ENCODE measurements at regions not wholly inside any gene's neighbourhood (a gene's known extent, or its start where the extent isn't known, plus 50 kb on each side); places are given as distances from the start of the nearest gene placed in this dataset.
"Not testable (repeated sequence)": the region's sequence is repeated elsewhere in the genome, so short reads cannot be mapped to it uniquely, and the experiment has no call there.

DNA sequence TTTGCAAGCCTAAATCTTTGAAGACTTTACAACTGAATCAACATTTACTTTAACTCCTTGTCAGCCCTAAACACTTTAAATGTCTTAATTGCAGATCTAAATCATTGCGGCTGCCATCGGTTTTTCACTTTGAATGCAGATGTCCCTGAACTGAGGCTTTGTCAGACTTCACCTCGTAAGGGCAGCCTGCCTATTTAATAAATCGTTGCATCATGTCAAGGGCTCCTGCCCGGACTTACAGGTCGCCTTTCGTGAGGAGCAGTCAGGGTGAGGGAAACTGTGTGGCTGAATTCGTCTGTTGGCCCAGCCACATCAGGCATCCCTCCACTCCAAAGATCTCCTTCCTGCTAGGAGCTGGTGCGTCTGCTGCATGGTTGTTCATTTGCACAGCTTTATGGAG, 368.2 kb upstream of the NPVF start:
- Histone ChIP-seq H3K9me3 (no peaks in the 10 kb centered on the region), H3K27ac (no peak overlapping the region), H3K36me3 (no peaks in the 10 kb centered on the region), H3K4me1 (peaks cover 0 to 9% (median 0%) of the 10 kb centered on the region in 4 donors), H3K4me3 (no peak overlapping the region), H3K27me3 (no peaks in the 10 kb centered on the region)
- TF ChIP-seq, protein P1, sequence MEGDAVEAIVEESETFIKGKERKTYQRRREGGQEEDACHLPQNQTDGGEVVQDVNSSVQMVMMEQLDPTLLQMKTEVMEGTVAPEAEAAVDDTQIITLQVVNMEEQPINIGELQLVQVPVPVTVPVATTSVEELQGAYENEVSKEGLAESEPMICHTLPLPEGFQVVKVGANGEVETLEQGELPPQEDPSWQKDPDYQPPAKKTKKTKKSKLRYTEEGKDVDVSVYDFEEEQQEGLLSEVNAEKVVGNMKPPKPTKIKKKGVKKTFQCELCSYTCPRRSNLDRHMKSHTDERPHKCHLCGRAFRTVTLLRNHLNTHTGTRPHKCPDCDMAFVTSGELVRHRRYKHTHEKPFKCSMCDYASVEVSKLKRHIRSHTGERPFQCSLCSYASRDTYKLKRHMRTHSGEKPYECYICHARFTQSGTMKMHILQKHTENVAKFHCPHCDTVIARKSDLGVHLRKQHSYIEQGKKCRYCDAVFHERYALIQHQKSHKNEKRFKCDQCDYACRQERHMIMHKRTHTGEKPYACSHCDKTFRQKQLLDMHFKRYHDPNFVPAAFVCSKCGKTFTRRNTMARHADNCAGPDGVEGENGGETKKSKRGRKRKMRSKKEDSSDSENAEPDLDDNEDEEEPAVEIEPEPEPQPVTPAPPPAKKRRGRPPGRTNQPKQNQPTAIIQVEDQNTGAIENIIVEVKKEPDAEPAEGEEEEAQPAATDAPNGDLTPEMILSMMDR (IDR thresholded peaks at IDR 0.05) = no peak
- TF ChIP-seq POLR2A (IDR thresholded peaks at IDR 0.05) (no peak), EP300 (IDR thresholded peaks at IDR 0.05) (no peak)
- no peak for DNase-seq (ENCODE audit: low spot score in 2 of 2)
- 76 to 87% methylated on average over 9 of the region's 9 CpGs for WGBS, 2 donors

DNA sequence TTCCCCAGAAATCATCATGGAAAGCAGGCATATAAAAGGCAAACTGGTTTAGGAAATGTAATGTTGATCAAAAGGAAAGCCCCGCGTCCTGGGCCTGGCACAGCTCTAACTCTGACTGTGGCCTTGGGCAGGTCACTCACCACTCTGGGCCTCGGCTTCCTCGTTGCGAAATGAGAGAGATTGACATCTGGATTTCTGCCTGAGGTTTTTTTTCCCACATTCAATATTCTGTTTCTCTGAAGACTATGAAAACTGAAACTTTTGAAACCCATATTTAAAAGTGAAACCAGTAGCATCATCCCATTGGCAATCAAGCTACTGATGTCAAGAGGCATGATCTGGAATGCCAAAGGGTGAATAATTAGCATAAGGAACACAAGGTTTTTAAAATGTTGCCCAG, 369.7 kb upstream of the NPVF start:
- TF ChIP-seq, protein P1 (IDR thresholded peaks at IDR 0.05) = no peak
- TF ChIP-seq EP300 (IDR thresholded peaks at IDR 0.05) = peak in 1 of 2 donors; percentile 33
- Histone ChIP-seq H3K27me3 (no peaks in the 10 kb centered on the region), H3K9me3 (no peaks in the 10 kb centered on the region), H3K4me3 (no peak overlapping the region), H3K27ac (peak overlapping the region in 1 of 4 donors; percentile 30), H3K36me3 (no peaks in the 10 kb centered on the region), H3K4me1 (peaks cover 0 to 9% (median 0%) of the 10 kb centered on the region in 4 donors)
- peak in 1 of 2 donors; percentile 42 for DNase-seq (ENCODE audit: low spot score in 2 of 2)
- WGBS, 2 donors = 34 to 44% methylated on average over 5 of the region's 5 CpGs

DNA sequence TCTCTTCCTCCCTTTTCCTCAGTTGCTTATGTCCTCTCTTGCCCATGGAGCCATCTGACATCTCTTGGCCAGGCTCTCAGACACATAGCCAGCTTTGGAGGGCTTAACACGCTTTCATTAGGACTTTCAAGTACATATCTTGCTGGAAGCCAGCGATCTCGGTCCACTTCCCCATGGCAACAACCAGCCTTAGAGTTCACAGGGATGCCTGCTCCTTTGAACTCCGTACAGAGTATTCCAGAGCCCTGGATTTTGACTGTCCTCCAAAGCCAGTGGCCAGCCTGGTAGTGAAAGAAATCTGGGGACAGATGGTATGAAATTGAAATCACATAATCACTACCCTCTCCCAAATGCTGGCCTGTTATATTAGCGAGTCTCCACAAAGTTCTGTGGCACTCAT, 370.5 kb upstream of the NPVF start:
- Histone ChIP-seq H3K4me3 (no peak overlapping the region), H3K36me3 (no peaks in the 10 kb centered on the region), H3K27ac (no peak overlapping the region), H3K27me3 (no peaks in the 10 kb centered on the region), H3K9me3 (no peaks in the 10 kb centered on the region), H3K4me1 (peaks cover 0 to 9% (median 0%) of the 10 kb centered on the region in 4 donors)
- TF ChIP-seq POLR2A (IDR thresholded peaks at IDR 0.05) = no peak
- TF ChIP-seq, protein P1 (IDR thresholded peaks at IDR 0.05) = no peak
- TF ChIP-seq EP300 (IDR thresholded peaks at IDR 0.05) = no peak
- DNase-seq (ENCODE audit: low spot score in 2 of 2) = no peak
- 91 to 95% methylated on average over 5 of the region's 5 CpGs for WGBS, 2 donors

DNA sequence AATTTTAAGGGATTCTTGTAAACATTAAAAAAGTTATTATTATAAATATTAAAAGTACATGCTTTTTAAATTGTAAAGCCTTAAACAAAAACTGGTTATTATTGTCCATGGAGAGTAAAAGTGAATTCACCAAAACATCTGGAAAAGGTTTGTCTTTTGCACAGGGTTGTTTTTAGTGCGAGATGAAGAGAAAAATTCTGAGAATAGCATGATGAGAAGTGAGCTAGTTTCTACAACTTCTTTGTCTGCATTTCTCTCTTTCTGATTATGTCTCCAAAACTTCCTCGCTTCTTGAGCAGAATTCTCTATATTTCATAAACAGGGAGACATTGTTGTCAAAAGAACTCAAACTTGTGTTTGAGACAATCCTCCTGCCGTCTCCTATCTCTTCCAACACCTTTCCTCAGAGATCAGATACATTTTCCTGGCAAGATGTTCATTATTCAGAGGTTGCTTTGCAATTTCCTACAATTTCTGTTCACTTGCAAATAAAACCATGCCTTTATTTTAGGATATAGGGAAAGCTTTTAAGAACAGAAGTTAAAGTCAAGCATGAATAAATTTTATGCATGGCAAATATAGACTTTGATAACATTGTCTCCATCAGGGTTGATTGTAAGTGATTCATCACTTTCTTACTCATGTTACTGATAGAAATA, 372.1 kb upstream of the NPVF start:
- Histone ChIP-seq H3K4me1 (peaks cover 0 to 9% (median 0%) of the 10 kb centered on the region in 4 donors), H3K36me3 (no peaks in the 10 kb centered on the region), H3K4me3 (no peak overlapping the region), H3K27me3 (no peaks in the 10 kb centered on the region), H3K27ac (no peak overlapping the region), H3K9me3 (no peaks in the 10 kb centered on the region)
- no peak for TF ChIP-seq POLR2A (IDR thresholded peaks at IDR 0.05)
- DNase-seq (ENCODE audit: low spot score in 2 of 2) = no peak
- 56 to 57% methylated on average over 3 of the region's 3 CpGs for WGBS, 2 donors

DNA sequence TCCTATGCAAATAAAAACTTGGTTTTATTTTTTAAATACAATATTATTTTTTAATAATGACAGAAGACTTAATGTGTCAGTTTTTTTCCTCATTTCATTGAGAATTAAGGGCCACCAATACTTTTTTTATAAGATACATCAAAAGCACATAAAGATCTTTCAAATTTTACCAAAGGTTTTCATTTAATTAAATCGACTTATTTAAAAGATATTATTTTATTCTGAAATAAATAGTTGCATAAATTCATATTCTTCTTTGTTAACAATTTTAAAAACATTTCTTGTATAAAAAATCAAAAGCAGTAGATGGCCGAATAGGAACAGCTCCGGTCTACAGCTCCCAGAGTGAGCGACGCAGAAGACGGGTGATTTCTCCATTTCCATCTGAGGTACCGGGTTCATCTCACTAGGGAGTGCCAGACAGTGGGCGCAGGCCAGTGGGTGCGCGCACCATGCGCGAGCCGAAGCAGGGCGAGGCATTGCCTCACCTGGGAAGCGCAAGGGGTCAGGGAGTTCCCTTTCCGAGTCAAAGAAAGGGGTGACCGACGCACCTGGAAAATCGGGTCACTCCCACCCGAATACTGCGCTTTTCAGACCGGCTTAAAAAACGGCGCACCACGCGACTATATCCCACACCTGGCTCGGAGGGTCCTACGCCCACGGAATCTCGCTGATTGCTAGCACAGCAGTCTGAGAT, 374.6 kb upstream of the NPVF start:
- not testable (repeated sequence) for H3K36me3 ChIP-seq; DNase-seq (ENCODE audit: low spot score in 2 of 2); H3K27ac ChIP-seq; H3K27me3 ChIP-seq; H3K4me1 ChIP-seq; H3K9me3 ChIP-seq
- H3K4me3 ChIP-seq = peak overlapping the region in 1 of 4 donors; percentile 26
- WGBS, 2 donors = 22 to 31% methylated on average over 22 to 30 of the region's 30 CpGs

DNA sequence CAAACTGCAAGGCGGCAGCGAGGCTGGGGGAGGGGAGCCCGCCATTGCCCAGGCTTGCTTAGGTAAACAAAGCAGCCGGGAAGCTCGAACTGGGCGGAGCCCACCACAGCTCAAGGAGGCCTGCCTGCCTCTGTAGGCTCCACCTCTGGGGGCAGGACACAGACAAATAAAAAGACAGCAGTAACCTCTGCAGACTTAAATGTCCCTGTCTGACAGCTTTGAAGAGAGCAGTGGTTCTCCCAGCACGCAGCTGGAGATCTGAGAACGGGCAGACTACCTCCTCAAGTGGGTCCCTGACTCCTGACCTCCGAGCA, 375.1 kb upstream of the NPVF start:
- H3K36me3 ChIP-seq; H3K27me3 ChIP-seq; H3K27ac ChIP-seq; H3K9me3 ChIP-seq; H3K4me1 ChIP-seq; DNase-seq (ENCODE audit: low spot score in 2 of 2): not testable (repeated sequence)
- WGBS, 2 donors = 49 to 60% methylated on average over 1 to 6 of the region's 9 CpGs
- peak overlapping the region in 1 of 4 donors; percentile 26 for H3K4me3 ChIP-seq
